HG02943 (cell line): ENCODE measurements at regions not wholly inside any gene's neighbourhood (a gene's known extent, or its start where the extent isn't known, plus 50 kb on each side); places are given as distances from the start of the nearest gene placed in this dataset.
"Not testable (repeated sequence)": the region's sequence is repeated elsewhere in the genome, so short reads cannot be mapped to it uniquely, and the experiment has no call there.

Source experiments
- ATAC-seq: cut with Tn5 transposase; IDR thresholded peaks from one replicate; pipeline ENCODE4 v1.9.1; 2021; ENCODE audit warnings: mild to moderate bottlenecking, low read depth, moderate library complexity; ENCODE audit not compliant: unreplicated experiment

- no peak for ATAC-seq
Observed at GRCh38 chr1:163932901-163933300, 611.1 kb downstream of the NUF2 start.

GRCh38 chr1:163933437-163933836, 611.7 kb downstream of the NUF2 start:
- ATAC-seq = no peak

GRCh38 chr1:163935738-163936374, 614.1 kb downstream of the NUF2 start:
- ATAC-seq = no peak

- no peak for ATAC-seq
Observed at GRCh38 chr1:163959622-163960021, 599.4 kb upstream of the PBX1 start.

GRCh38 chr1:163970151-163970550, 588.8 kb upstream of the PBX1 start:
- no peak for ATAC-seq

GRCh38 chr1:163970699-163971098, 588.3 kb upstream of the PBX1 start:
- ATAC-seq = no peak

GRCh38 chr1:163973586-163973985, 585.4 kb upstream of the PBX1 start:
- ATAC-seq = no peak

- ATAC-seq = no peak
Observed at GRCh38 chr1:163974120-163974519, 584.9 kb upstream of the PBX1 start.

- no peak for ATAC-seq
Observed at GRCh38 chr1:163980394-163980793, 578.6 kb upstream of the PBX1 start.

GRCh38 chr1:163981500-163982030, 577.4 kb upstream of the PBX1 start:
- no peak for ATAC-seq

GRCh38 chr1:163983097-163983496, 575.9 kb upstream of the PBX1 start:
- ATAC-seq = no peak

GRCh38 chr1:163985700-163986099, 573.3 kb upstream of the PBX1 start:
- ATAC-seq = no peak

- no peak for ATAC-seq
Observed at GRCh38 chr1:163999131-163999530, 559.9 kb upstream of the PBX1 start.

- ATAC-seq = not testable (repeated sequence)
Observed at GRCh38 chr1:164006186-164006585, 552.8 kb upstream of the PBX1 start.

- ATAC-seq = no peak
Observed at GRCh38 chr1:164006621-164007020, 552.4 kb upstream of the PBX1 start.

- no peak for ATAC-seq
Observed at GRCh38 chr1:164017239-164017638, 541.7 kb upstream of the PBX1 start.

- no peak for ATAC-seq
Observed at GRCh38 chr1:164020391-164020790, 538.6 kb upstream of the PBX1 start.

GRCh38 chr1:164021813-164022212, 537.2 kb upstream of the PBX1 start:
- no peak for ATAC-seq

GRCh38 chr1:164033782-164034181, 525.2 kb upstream of the PBX1 start:
- no peak for ATAC-seq

GRCh38 chr1:164040754-164041153, 518.2 kb upstream of the PBX1 start:
- ATAC-seq = no peak

- no peak for ATAC-seq
Observed at GRCh38 chr1:164051782-164052181, 507.2 kb upstream of the PBX1 start.

- ATAC-seq = no peak
Observed at GRCh38 chr1:164054331-164054730, 504.7 kb upstream of the PBX1 start.

- no peak for ATAC-seq
Observed at GRCh38 chr1:164058198-164058597, 500.8 kb upstream of the PBX1 start.
